ENCODE measurements at regions not wholly inside any gene's neighbourhood (a gene's known extent, or its start where the extent isn't known, plus 50 kb on each side); places are given as distances from the start of the nearest gene placed in this dataset.

- H2AFZ ChIP-seq (ENCODE audit: low read depth, low read length), result no peak overlapping the region
- DNase-seq (ENCODE audit: extremely low read depth in 1 of 4, low spot score in 3 of 4), result no peak
- H3K27me3 ChIP-seq (ENCODE audit: control insufficient read depth in 2 of 2, insufficient read depth in 2 of 2, low read length in 2 of 2), result no peaks in the 10 kb centered on the region
- H3K27ac ChIP-seq (ENCODE audit: extremely low read depth, low read depth, low read length), result no peak overlapping the region
- H3K79me2 ChIP-seq (ENCODE audit: control insufficient read depth, insufficient read depth, low read length), result no peaks in the 10 kb centered on the region
- H3K36me3 ChIP-seq (ENCODE audit: control insufficient read depth, insufficient read depth, low read length), result no peaks in the 10 kb centered on the region
- BruUV-seq (replicated peaks), result no TSS peak
- ChIA-PET POLR2A (no interaction called here), CTCF (ENCODE audit: low intra/inter-chr PET ratio) (interaction anchor here (0.5 kb wide), 1 partner anchor 1525 kb away, joined by 3 read pairs; no protein-coding TSS in a partner anchor)
- H3K4me2 ChIP-seq (ENCODE audit: insufficient read depth, low read length), result no peak overlapping the region
- ATAC-seq, result no peak
- H4K20me1 ChIP-seq (replicated peaks; ENCODE audit: control insufficient read depth, insufficient read depth, low read length), result no peaks in the 10 kb centered on the region
- no peak for TF ChIP-seq ZNF707 (CRISPR knock-in tag; conservative IDR thresholded peaks at IDR 0.05)
- TF ChIP-seq NRF1 (conservative IDR thresholded peaks at IDR 0.05 in 1 of 2, IDR thresholded peaks at IDR 0.05 in 1 of 2), result no peak
- TF ChIP-seq HDAC2 (IDR thresholded peaks at IDR 0.05), result no peak
- TF ChIP-seq GATA2 (CRISPR knock-in tag; IDR thresholded peaks at IDR 0.05), result no peak
- TF ChIP-seq WHSC1 (IDR thresholded peaks at IDR 0.05; ENCODE audit: low read length), result no peak
- TF ChIP-seq SP1 (CRISPR knock-in tag; IDR thresholded peaks at IDR 0.05), result no peak
- no peak for TF ChIP-seq CBX8 (IDR thresholded peaks at IDR 0.05; ENCODE audit: borderline replicate concordance, extremely low read depth, low read depth, low read length, poor library complexity, severe bottlenecking)
- no peak for TF ChIP-seq GABPA (tag; conservative IDR thresholded peaks at IDR 0.05; ENCODE audit: low read depth)
- no peak for TF ChIP-seq CHD1 (IDR thresholded peaks at IDR 0.05; ENCODE audit: low read length)
- TF ChIP-seq, protein P1, sequence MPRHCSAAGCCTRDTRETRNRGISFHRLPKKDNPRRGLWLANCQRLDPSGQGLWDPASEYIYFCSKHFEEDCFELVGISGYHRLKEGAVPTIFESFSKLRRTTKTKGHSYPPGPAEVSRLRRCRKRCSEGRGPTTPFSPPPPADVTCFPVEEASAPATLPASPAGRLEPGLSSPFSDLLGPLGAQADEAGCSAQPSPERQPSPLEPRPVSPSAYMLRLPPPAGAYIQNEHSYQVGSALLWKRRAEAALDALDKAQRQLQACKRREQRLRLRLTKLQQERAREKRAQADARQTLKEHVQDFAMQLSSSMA (CRISPR knock-in tag; IDR thresholded peaks at IDR 0.05), result no peak
- no peak for TF ChIP-seq ZKSCAN3 (CRISPR knock-in tag; IDR thresholded peaks at IDR 0.05)
- TF ChIP-seq ZNF23 (CRISPR knock-in tag; IDR thresholded peaks at IDR 0.05), result no peak
- TF ChIP-seq, protein P2, sequence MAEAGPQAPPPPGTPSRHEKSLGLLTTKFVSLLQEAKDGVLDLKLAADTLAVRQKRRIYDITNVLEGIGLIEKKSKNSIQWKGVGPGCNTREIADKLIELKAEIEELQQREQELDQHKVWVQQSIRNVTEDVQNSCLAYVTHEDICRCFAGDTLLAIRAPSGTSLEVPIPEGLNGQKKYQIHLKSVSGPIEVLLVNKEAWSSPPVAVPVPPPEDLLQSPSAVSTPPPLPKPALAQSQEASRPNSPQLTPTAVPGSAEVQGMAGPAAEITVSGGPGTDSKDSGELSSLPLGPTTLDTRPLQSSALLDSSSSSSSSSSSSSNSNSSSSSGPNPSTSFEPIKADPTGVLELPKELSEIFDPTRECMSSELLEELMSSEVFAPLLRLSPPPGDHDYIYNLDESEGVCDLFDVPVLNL (CRISPR knock-in tag; IDR thresholded peaks at IDR 0.05; ENCODE audit: low read depth), result no peak
- no peak for TF ChIP-seq SRSF3 (IDR thresholded peaks at IDR 0.05; ENCODE audit: insufficient read depth, low read length)
- no peak for TF ChIP-seq YY1 (IDR thresholded peaks at IDR 0.05; ENCODE audit: borderline replicate concordance in 1 of 3, control insufficient read depth in 1 of 3, extremely low read depth in 1 of 3, insufficient read depth in 3 of 3, insufficient read length in 1 of 3, insufficient replicate concordance in 2 of 3, low read depth in 1 of 3, low read length in 2 of 3)
- no peak for TF ChIP-seq HNRNPH1 (optimal IDR thresholded peaks at IDR 0.05; ENCODE audit: low read depth, low read length)
- TF ChIP-seq HDGF (IDR thresholded peaks at IDR 0.05), result no peak
- H3K9me1 ChIP-seq (ENCODE audit: control insufficient read depth, insufficient read depth, low read length), result no peaks in the 10 kb centered on the region
- H3K4me1 ChIP-seq (replicated peaks in 1 of 2; ENCODE audit: control insufficient read depth in 2 of 2, insufficient read depth in 2 of 2, low read length in 2 of 2), result no peaks in the 10 kb centered on the region
- no peak overlapping the region for H3K4me3 ChIP-seq
- FAIRE-seq, result no peak
- intact Hi-C loops (cut with micrococcal nuclease), result no loop called here
- in situ Hi-C loops (cut with MboI), result loop anchor here (10.0 kb wide), 1 partner anchor 560 kb away; no protein-coding TSS in a partner anchor
- H3K9me3 ChIP-seq (replicated peaks; ENCODE audit: control insufficient read depth, insufficient read depth, low read depth, low read length), result no peaks in the 10 kb centered on the region
- 0% methylated on average over 1 of the region's 1 CpG for WGBS (ENCODE audit: insufficient coverage, low coverage, missing lambda C conversion rate)
- H3K9ac ChIP-seq (ENCODE audit: insufficient read depth in 1 of 2, low read depth in 2 of 2, low read length in 2 of 2), result no peak overlapping the region
These were observed 94.6 kb downstream of the PMAIP1 start for GRCh38 chr18:59994357-59994756.

Data from K562 (cell line).